ENCODE measurements at regions not wholly inside any gene's neighbourhood (a gene's known extent, or its start where the extent isn't known, plus 50 kb on each side); places are given as distances from the start of the nearest gene placed in this dataset.

DNA sequence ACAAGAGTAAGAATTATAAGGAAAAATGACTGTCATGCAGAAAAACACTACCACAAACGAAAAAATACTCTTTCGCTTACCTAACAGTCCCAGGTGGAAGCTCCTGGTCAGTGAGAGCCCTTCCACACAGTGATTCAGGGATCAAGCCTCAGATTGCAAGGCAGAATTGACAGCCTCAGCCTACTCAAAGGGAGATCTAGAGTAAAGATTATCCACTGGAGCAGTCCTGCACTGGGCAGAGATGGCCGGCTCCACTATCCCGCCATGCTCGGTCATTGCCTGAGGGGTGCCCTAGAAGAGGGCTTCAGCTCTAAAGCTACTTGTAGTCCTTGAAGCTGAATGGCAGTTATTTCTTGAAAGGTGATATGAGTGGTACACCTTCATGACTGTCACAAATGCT is 174.7 kb downstream of the TTC8 start:
- ChIA-PET POLR2A (ENCODE audit: unreplicated experiment) (no interaction called here), CTCF (interaction anchor here (1.2 kb wide), 1 partner anchor 331 kb away, joined by 3 read pairs; no protein-coding TSS in a partner anchor)
- no TSS peak for BruUV-seq (replicated peaks)

More for the DNA sequence above, 174.7 kb downstream of the TTC8 start:
- peak overlapping the region; percentile 69 for H3K4ac ChIP-seq (ENCODE audit: low read depth, low read length)
- peak overlapping the region; percentile 100 for H2BK120ac ChIP-seq (ENCODE audit: low read depth, low read length)
- H3K56ac ChIP-seq (ENCODE audit: extremely low read depth, insufficient read depth, low read length), result no peak overlapping the region
- H3K27me3 ChIP-seq (ENCODE audit: control insufficient read depth, insufficient read depth, low read length), result no peaks in the 10 kb centered on the region
- no peaks in the 10 kb centered on the region for H4K20me1 ChIP-seq (ENCODE audit: insufficient read depth, low read length)
- WGBS, 2 experiments (ENCODE audit: extremely low coverage in 2 of 2, insufficient read length in 1 of 2), result 100% methylated on average over 1 of the region's 5 CpGs; no CpG with 5 or more reads in 1 of the 2 experiments
- no peaks in the 10 kb centered on the region for H3K9me3 ChIP-seq (ENCODE audit: control insufficient read depth, insufficient read depth, low read length)
- H2BK20ac ChIP-seq (ENCODE audit: low read depth, low read length), result peak overlapping the region; percentile 94
- peaks cover 21% of the 10 kb centered on the region for H3K4me1 ChIP-seq (ENCODE audit: control insufficient read depth, insufficient read depth, low read length)
- H4K5ac ChIP-seq (ENCODE audit: low read depth, low read length), result peak overlapping the region; percentile 76; the same call in 1 of the 2 replicates
- no peak overlapping the region for H3K4me2 ChIP-seq (ENCODE audit: low read depth, low read length)
- H4K8ac ChIP-seq (ENCODE audit: low read depth in 2 of 2, low read length in 2 of 2), result no peak overlapping the region; a peak in 2 of 4 replicates
- peak overlapping the region; percentile 48; the same call in 1 of the 2 replicates for H3K18ac ChIP-seq (ENCODE audit: low read depth, low read length)
- ATAC-seq (ENCODE audit: low read depth), result no peak
- no peak overlapping the region for H2AK9ac ChIP-seq (replicated peaks; ENCODE audit: low read depth, low read length, poor library complexity)
- no peak overlapping the region for H3K23ac ChIP-seq (ENCODE audit: low read depth, low read length)
- H3K9me1 ChIP-seq (ENCODE audit: insufficient read depth, low read length), result peaks cover 21% of the 10 kb centered on the region
- H2BK15ac ChIP-seq (ENCODE audit: low read depth, low read length), result peak overlapping the region; percentile 67
- no peak overlapping the region for H3K4me3 ChIP-seq (ENCODE audit: insufficient read depth, low read depth, low read length)
- peak overlapping the region; percentile 93 for H2AK5ac ChIP-seq (ENCODE audit: low read depth, low read length)
- no peak for TF ChIP-seq RAD21 (IDR thresholded peaks at IDR 0.05; ENCODE audit: low read length)
- no peak for TF ChIP-seq CHD1 (IDR thresholded peaks at IDR 0.05; ENCODE audit: low read depth, low read length)
- no peak for TF ChIP-seq NFE2L2 (IDR thresholded peaks at IDR 0.05; ENCODE audit: low read depth, low read length)
- TF ChIP-seq BHLHE40 (IDR thresholded peaks at IDR 0.05; ENCODE audit: low read depth, low read length), result no peak
- TF ChIP-seq SMC3 (IDR thresholded peaks at IDR 0.05; ENCODE audit: low read depth, low read length), result no peak
- TF ChIP-seq CEBPB (IDR thresholded peaks at IDR 0.05; ENCODE audit: low read depth, low read length), result no peak
- TF ChIP-seq, protein P1, sequence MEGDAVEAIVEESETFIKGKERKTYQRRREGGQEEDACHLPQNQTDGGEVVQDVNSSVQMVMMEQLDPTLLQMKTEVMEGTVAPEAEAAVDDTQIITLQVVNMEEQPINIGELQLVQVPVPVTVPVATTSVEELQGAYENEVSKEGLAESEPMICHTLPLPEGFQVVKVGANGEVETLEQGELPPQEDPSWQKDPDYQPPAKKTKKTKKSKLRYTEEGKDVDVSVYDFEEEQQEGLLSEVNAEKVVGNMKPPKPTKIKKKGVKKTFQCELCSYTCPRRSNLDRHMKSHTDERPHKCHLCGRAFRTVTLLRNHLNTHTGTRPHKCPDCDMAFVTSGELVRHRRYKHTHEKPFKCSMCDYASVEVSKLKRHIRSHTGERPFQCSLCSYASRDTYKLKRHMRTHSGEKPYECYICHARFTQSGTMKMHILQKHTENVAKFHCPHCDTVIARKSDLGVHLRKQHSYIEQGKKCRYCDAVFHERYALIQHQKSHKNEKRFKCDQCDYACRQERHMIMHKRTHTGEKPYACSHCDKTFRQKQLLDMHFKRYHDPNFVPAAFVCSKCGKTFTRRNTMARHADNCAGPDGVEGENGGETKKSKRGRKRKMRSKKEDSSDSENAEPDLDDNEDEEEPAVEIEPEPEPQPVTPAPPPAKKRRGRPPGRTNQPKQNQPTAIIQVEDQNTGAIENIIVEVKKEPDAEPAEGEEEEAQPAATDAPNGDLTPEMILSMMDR (conservative IDR thresholded peaks at IDR 0.05; ENCODE audit: low read depth, low read length), result no peak
- TF ChIP-seq MAZ (IDR thresholded peaks at IDR 0.05; ENCODE audit: borderline replicate concordance, low read depth, low read length), result no peak
- TF ChIP-seq RCOR1 (IDR thresholded peaks at IDR 0.05; ENCODE audit: insufficient replicate concordance, low read length), result no peak
- in situ Hi-C loops (cut with MboI; ENCODE audit: low sequenced_read_pairs) (no loop called here), dilution Hi-C loops (cut with HindIII; ENCODE audit: low sequenced_read_pairs, unreplicated experiment) (no loop called here), intact Hi-C loops (cut with micrococcal nuclease) (no loop called here)
- no peak overlapping the region for H3K27ac ChIP-seq (ENCODE audit: insufficient read depth, low read length)
- H4K91ac ChIP-seq (ENCODE audit: insufficient read depth, low read depth, low read length), result peak overlapping the region; percentile 68
- H3K79me1 ChIP-seq (ENCODE audit: low read depth in 1 of 2, low read length in 2 of 2), result no peaks in the 10 kb centered on the region
- H3K9ac ChIP-seq (ENCODE audit: low read depth, low read length), result no peak overlapping the region
- no peak for DNase-seq
- H2BK5ac ChIP-seq (ENCODE audit: low read depth, low read length, poor library complexity, severe bottlenecking), result peak overlapping the region; percentile 30
- no peaks in the 10 kb centered on the region for H3K36me3 ChIP-seq (ENCODE audit: control insufficient read depth, insufficient read depth, low read length)
- peak overlapping the region; percentile 53 for H3K14ac ChIP-seq (replicated peaks; ENCODE audit: low read depth, low read length)
- H2AFZ ChIP-seq (replicated peaks; ENCODE audit: low read length, poor library complexity), result no peak overlapping the region

All from IMR-90 (cell line).